GM18520 (cell line): ENCODE measurements at regions not wholly inside any gene's neighbourhood (a gene's known extent, or its start where the extent isn't known, plus 50 kb on each side); places are given as distances from the start of the nearest gene placed in this dataset.

Experiments
- ATAC-seq: cut with Tn5 transposase; IDR thresholded peaks from one replicate; pipeline ENCODE4 v1.9.1; 2021; ENCODE audit not compliant: unreplicated experiment

GRCh38 chr2:144161061-144161460 is 358.9 kb downstream of the ZEB2 start:
- no peak for ATAC-seq

- ATAC-seq, result no peak
These were observed 360.7 kb downstream of the ZEB2 start for GRCh38 chr2:144159240-144159639.

GRCh38 chr2:144158096-144158495 is 361.8 kb downstream of the ZEB2 start:
- ATAC-seq, result no peak

GRCh38 chr2:144156736-144157640 is 362.9 kb downstream of the ZEB2 start:
- no peak for ATAC-seq

GRCh38 chr2:144154205-144154604 is 365.7 kb downstream of the ZEB2 start:
- ATAC-seq, result no peak

GRCh38 chr2:144152817-144153271 is 367.1 kb downstream of the ZEB2 start:
- ATAC-seq, result no peak

GRCh38 chr2:144151851-144152250 is 368.1 kb downstream of the ZEB2 start:
- ATAC-seq, result no peak

GRCh38 chr2:144151405-144151804 is 368.5 kb downstream of the ZEB2 start:
- no peak for ATAC-seq

GRCh38 chr2:144147356-144147755 is 372.6 kb downstream of the ZEB2 start:
- ATAC-seq, result no peak

GRCh38 chr2:144146876-144147275 is 373.0 kb downstream of the ZEB2 start:
- no peak for ATAC-seq

GRCh38 chr2:144146076-144146475 is 373.8 kb downstream of the ZEB2 start:
- ATAC-seq, result no peak

GRCh38 chr2:144143294-144144151 is 376.4 kb downstream of the ZEB2 start:
- ATAC-seq, result no peak

- no peak for ATAC-seq
These were observed 379.0 kb downstream of the ZEB2 start for GRCh38 chr2:144140891-144141290.

GRCh38 chr2:144137705-144138428 is 382.1 kb downstream of the ZEB2 start:
- ATAC-seq, result no peak

GRCh38 chr2:144137272-144137671 is 382.6 kb downstream of the ZEB2 start:
- no peak for ATAC-seq

GRCh38 chr2:144136297-144137010 is 383.5 kb downstream of the ZEB2 start:
- ATAC-seq, result no peak

- ATAC-seq, result no peak
These were observed 385.8 kb downstream of the ZEB2 start for GRCh38 chr2:144133936-144134665.

GRCh38 chr2:144132357-144132756 is 387.6 kb downstream of the ZEB2 start:
- ATAC-seq, result no peak

GRCh38 chr2:144131042-144131441 is 388.9 kb downstream of the ZEB2 start:
- no peak for ATAC-seq

GRCh38 chr2:144130551-144130950 is 389.4 kb downstream of the ZEB2 start:
- ATAC-seq, result no peak
